ENCODE measurements at regions not wholly inside any gene's neighbourhood (a gene's known extent, or its start where the extent isn't known, plus 50 kb on each side); places are given as distances from the start of the nearest gene placed in this dataset.

- 83% methylated on average over 5 of the region's 5 CpGs for WGBS
- H3K9me3 ChIP-seq, result no peaks in the 10 kb centered on the region
- H3K4me1 ChIP-seq, result no peaks in the 10 kb centered on the region
- no peak overlapping the region for H3K27ac ChIP-seq (replicated peaks in 1 of 4)
- no peak for TF ChIP-seq POLR2A (IDR thresholded peaks at IDR 0.05; ENCODE audit: low read depth)
- TF ChIP-seq POLR2AphosphoS5 (IDR thresholded peaks at IDR 0.05), result no peak
- TF ChIP-seq EP300 (IDR thresholded peaks at IDR 0.05), result no peak
- TF ChIP-seq CTCF (IDR thresholded peaks at IDR 0.05), result no peak
- no peak for DNase-seq (ENCODE audit: extremely low spot score)
- H3K27me3 ChIP-seq, result no peaks in the 10 kb centered on the region
- intact Hi-C loops (cut with DNase I), result no loop called here
- H3K4me3 ChIP-seq, result no peak overlapping the region
- H3K36me3 ChIP-seq, result no peaks in the 10 kb centered on the region
Measured at GRCh38 chr13:54004026-54004699, 975.5 kb downstream of the OLFM4 start.

GRCh38 chr13:54016542-54016941 lies 987.9 kb downstream of the OLFM4 start:
- no peak for DNase-seq (ENCODE audit: extremely low spot score)
- Histone ChIP-seq H3K4me1 (no peaks in the 10 kb centered on the region), H3K27me3 (no peaks in the 10 kb centered on the region), H3K9me3 (no peaks in the 10 kb centered on the region), H3K36me3 (no peaks in the 10 kb centered on the region), H3K27ac (replicated peaks in 1 of 4) (no peak overlapping the region), H3K4me3 (no peak overlapping the region)
- intact Hi-C loops (cut with DNase I), result no loop called here
- WGBS, result 76% methylated on average over 1 of the region's 1 CpG
- TF ChIP-seq EP300 (IDR thresholded peaks at IDR 0.05) (no peak), POLR2AphosphoS5 (IDR thresholded peaks at IDR 0.05) (no peak), CTCF (IDR thresholded peaks at IDR 0.05) (no peak), POLR2A (IDR thresholded peaks at IDR 0.05; ENCODE audit: low read depth) (no peak)

- H3K4me1 ChIP-seq, result no peaks in the 10 kb centered on the region
- no peaks in the 10 kb centered on the region for H3K27me3 ChIP-seq
- TF ChIP-seq POLR2A (IDR thresholded peaks at IDR 0.05; ENCODE audit: low read depth), result no peak
- TF ChIP-seq EP300 (IDR thresholded peaks at IDR 0.05), result no peak
- no peak for TF ChIP-seq CTCF (IDR thresholded peaks at IDR 0.05)
- TF ChIP-seq POLR2AphosphoS5 (IDR thresholded peaks at IDR 0.05), result no peak
- H3K4me3 ChIP-seq, result no peak overlapping the region
- intact Hi-C loops (cut with DNase I), result no loop called here
- DNase-seq (ENCODE audit: extremely low spot score), result no peak
- WGBS, result 85% methylated on average over 3 of the region's 3 CpGs
- no peak overlapping the region for H3K27ac ChIP-seq (replicated peaks in 1 of 4)
- no peaks in the 10 kb centered on the region for H3K36me3 ChIP-seq
- H3K9me3 ChIP-seq, result no peaks in the 10 kb centered on the region
Measured at GRCh38 chr13:54018485-54018884, 989.9 kb downstream of the OLFM4 start.

- H3K9me3 ChIP-seq, result peaks cover 0 to 11% (median 4%) of the 10 kb centered on the region in 4 donors
- H3K4me3 ChIP-seq, result no peak overlapping the region
- no peak overlapping the region for H3K27ac ChIP-seq (replicated peaks in 1 of 4)
- no peaks in the 10 kb centered on the region for H3K27me3 ChIP-seq
- intact Hi-C loops (cut with DNase I), result no loop called here
- 77% methylated on average over 1 of the region's 1 CpG for WGBS
- no peaks in the 10 kb centered on the region for H3K4me1 ChIP-seq
- H3K36me3 ChIP-seq, result no peaks in the 10 kb centered on the region
- DNase-seq (ENCODE audit: extremely low spot score), result no peak
- no peak for TF ChIP-seq POLR2AphosphoS5 (IDR thresholded peaks at IDR 0.05)
- no peak for TF ChIP-seq CTCF (IDR thresholded peaks at IDR 0.05)
- TF ChIP-seq EP300 (IDR thresholded peaks at IDR 0.05), result no peak
- TF ChIP-seq POLR2A (IDR thresholded peaks at IDR 0.05; ENCODE audit: low read depth), result no peak
Measured at GRCh38 chr13:54029226-54029625, 1000.6 kb downstream of the OLFM4 start.

GRCh38 chr13:54029720-54030119 lies 1001.1 kb downstream of the OLFM4 start:
- Histone ChIP-seq H3K4me3 (no peak overlapping the region), H3K4me1 (no peaks in the 10 kb centered on the region), H3K9me3 (peaks cover 0 to 11% (median 4%) of the 10 kb centered on the region in 4 donors), H3K36me3 (no peaks in the 10 kb centered on the region), H3K27ac (replicated peaks in 1 of 4) (no peak overlapping the region), H3K27me3 (no peaks in the 10 kb centered on the region)
- intact Hi-C loops (cut with DNase I), result no loop called here
- TF ChIP-seq POLR2AphosphoS5 (IDR thresholded peaks at IDR 0.05), result no peak
- no peak for TF ChIP-seq CTCF (IDR thresholded peaks at IDR 0.05)
- no peak for TF ChIP-seq POLR2A (IDR thresholded peaks at IDR 0.05; ENCODE audit: low read depth)
- no peak for TF ChIP-seq EP300 (IDR thresholded peaks at IDR 0.05)
- DNase-seq (ENCODE audit: extremely low spot score), result no peak
- WGBS, result 61% methylated on average over 4 of the region's 4 CpGs

Data from esophagus muscularis mucosa (tissue), 4 donors.